Astrocyte (in vitro differentiated cells and primary cell): ENCODE measurements at regions not wholly inside any gene's neighbourhood (a gene's known extent, or its start where the extent isn't known, plus 50 kb on each side); places are given as distances from the start of the nearest gene placed in this dataset.

Source experiments
- EZH2 ChIP-seq: IDR thresholded peaks from 2 replicates; pipeline ENCODE4 v1.6.1; 2012; ENCODE audit warnings: mild to moderate bottlenecking, low read length, inconsistent platforms; ENCODE audit not compliant: insufficient read depth
- TF ChIP-seq, protein P1 (sequence below): IDR thresholded peaks from 2 replicates; pipeline ENCODE4 v1.5.1; 2011; ENCODE audit warnings: low read depth, mild to moderate bottlenecking, inconsistent platforms, low read length, moderate library complexity; ENCODE audit not compliant: insufficient read depth

DNA sequence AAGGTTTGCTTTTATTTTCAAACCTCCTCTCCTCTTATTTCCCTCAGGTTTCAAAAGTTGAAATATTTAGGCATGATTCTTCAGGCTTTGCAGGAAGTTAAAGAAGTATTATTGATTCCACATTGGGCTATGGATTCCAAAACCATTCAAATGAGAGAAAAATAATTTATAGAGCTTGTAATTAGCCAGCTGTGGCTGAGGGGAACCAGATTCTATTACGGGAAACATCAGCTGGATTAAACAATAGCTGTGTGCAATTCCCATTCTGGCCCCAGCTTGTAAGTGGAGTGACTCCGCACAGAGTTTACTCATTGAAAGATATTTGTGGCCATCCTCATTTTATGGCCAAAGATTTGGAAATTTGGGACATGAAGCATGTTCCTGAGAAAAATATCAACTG, 77.0 kb upstream of the PHYHIPL start:
- TF ChIP-seq, protein P1, sequence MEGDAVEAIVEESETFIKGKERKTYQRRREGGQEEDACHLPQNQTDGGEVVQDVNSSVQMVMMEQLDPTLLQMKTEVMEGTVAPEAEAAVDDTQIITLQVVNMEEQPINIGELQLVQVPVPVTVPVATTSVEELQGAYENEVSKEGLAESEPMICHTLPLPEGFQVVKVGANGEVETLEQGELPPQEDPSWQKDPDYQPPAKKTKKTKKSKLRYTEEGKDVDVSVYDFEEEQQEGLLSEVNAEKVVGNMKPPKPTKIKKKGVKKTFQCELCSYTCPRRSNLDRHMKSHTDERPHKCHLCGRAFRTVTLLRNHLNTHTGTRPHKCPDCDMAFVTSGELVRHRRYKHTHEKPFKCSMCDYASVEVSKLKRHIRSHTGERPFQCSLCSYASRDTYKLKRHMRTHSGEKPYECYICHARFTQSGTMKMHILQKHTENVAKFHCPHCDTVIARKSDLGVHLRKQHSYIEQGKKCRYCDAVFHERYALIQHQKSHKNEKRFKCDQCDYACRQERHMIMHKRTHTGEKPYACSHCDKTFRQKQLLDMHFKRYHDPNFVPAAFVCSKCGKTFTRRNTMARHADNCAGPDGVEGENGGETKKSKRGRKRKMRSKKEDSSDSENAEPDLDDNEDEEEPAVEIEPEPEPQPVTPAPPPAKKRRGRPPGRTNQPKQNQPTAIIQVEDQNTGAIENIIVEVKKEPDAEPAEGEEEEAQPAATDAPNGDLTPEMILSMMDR = no peak
- no peak for TF ChIP-seq EZH2
